ENCODE measurements at regions not wholly inside any gene's neighbourhood (a gene's known extent, or its start where the extent isn't known, plus 50 kb on each side); places are given as distances from the start of the nearest gene placed in this dataset.

GRCh38 chr11:90329043-90329442 lies 106.2 kb upstream of the CHORDC1 start:
- no peak for TF ChIP-seq CTCF (IDR thresholded peaks at IDR 0.05)
- no peak for TF ChIP-seq POLR2A (IDR thresholded peaks at IDR 0.05)
- TF ChIP-seq EP300 (IDR thresholded peaks at IDR 0.05) = no peak

Data from ovary (tissue), 3 donors.